HEK293 (cell line): ENCODE measurements at regions not wholly inside any gene's neighbourhood (a gene's known extent, or its start where the extent isn't known, plus 50 kb on each side); places are given as distances from the start of the nearest gene placed in this dataset.

Experiments used
- CTCF ChIA-PET: fragments of 350-600 bp; formaldehyde crosslinking; extraction: SDS; loops from one replicate; lab custom pipeline; 2021; ENCODE audit warnings: antibody characterized with exemption; lab: Yijun Ruan, JAX
- POLR2A ChIA-PET: fragments of 300-600 bp; formaldehyde crosslinking; extraction: SDS; loops from one replicate; lab custom pipeline; 2020; ENCODE audit warnings: antibody characterized with exemption, inconsistent platforms; lab: Yijun Ruan, JAX
- H3K27ac ChIP-seq: fragments of 200-500 bp; sonication (Bioruptor generic); 2 replicates; pipeline ENCODE4 v1.5.1; 2014; ENCODE audit warnings: low read depth, low read length, control low read depth, inconsistent platforms; ENCODE audit errors: extremely low read depth
- H3K36me3 ChIP-seq, 2 experiments: fragments of 200-500 bp in 1 of 2; sonication (Bioruptor generic) in 1 of 2; 1 replicate in 1 of 2; 2 replicates in 1 of 2; pipeline ENCODE4 v1.5.1; 2014 to 2017; ENCODE audit warnings: inconsistent platforms in 2 of 2, low read length in 2 of 2; ENCODE audit not compliant: control insufficient read depth in 2 of 2, insufficient read depth in 1 of 2
- H3K4me1 ChIP-seq: fragments of 200-500 bp; sonication (Bioruptor generic); 2 replicates; pipeline ENCODE4 v1.5.1; 2014; ENCODE audit warnings: mild to moderate bottlenecking, low read length, inconsistent platforms; ENCODE audit not compliant: control insufficient read depth, insufficient read depth
- H3K4me3 ChIP-seq: 2 replicates; pipeline ENCODE4 v1.5.1; 2011; ENCODE audit warnings: low read depth, mild to moderate bottlenecking, control low read depth, low read length, moderate library complexity
- H3K9me3 ChIP-seq: fragments of 200-500 bp; sonication (Bioruptor generic); 2 replicates; pipeline ENCODE4 v1.5.1; 2014; ENCODE audit warnings: low read depth, low read length, inconsistent platforms; ENCODE audit not compliant: control insufficient read depth, insufficient read depth
- GLI4 ChIP-seq: fragments of 450-650 bp; formaldehyde crosslinking; IDR thresholded peaks from 2 replicates; pipeline ENCODE4 v1.5.1; 2016; ENCODE audit warnings: missing biosample characterization, missing genetic modification characterization
- HIC1 ChIP-seq: fragments of 450-650 bp; formaldehyde crosslinking; IDR thresholded peaks from 2 replicates; pipeline ENCODE4 v1.5.1; 2016; ENCODE audit warnings: missing biosample characterization, missing genetic modification characterization
- SETDB1 ChIP-seq: IDR thresholded peaks from one replicate; pipeline ENCODE4 v1.6.1; 2017; ENCODE audit warnings: mild to moderate bottlenecking, low read length, moderate library complexity, mixed read lengths; ENCODE audit not compliant: insufficient read length
- SP7 ChIP-seq: fragments of 450-650 bp; formaldehyde crosslinking; IDR thresholded peaks from 2 replicates; pipeline ENCODE4 v1.5.1; 2016; ENCODE audit warnings: missing biosample characterization, missing genetic modification characterization
- TRIM28 ChIP-seq: IDR thresholded peaks from 2 replicates; pipeline ENCODE4 v1.6.1; 2011; ENCODE audit warnings: low read length, control low read depth, borderline replicate concordance
- WT1 ChIP-seq: fragments of 450-650 bp; formaldehyde crosslinking; IDR thresholded peaks from 2 replicates; pipeline ENCODE4 v1.5.1; 2016; ENCODE audit warnings: missing biosample characterization, missing genetic modification characterization
- ZBTB20 ChIP-seq: fragments of 450-650 bp; formaldehyde crosslinking; IDR thresholded peaks from 2 replicates; pipeline ENCODE4 v1.5.1; 2016; ENCODE audit warnings: missing biosample characterization, missing genetic modification characterization
- ZEB2 ChIP-seq: fragments of 450-650 bp; formaldehyde crosslinking; IDR thresholded peaks from 2 replicates; pipeline ENCODE4 v1.5.1; 2016; ENCODE audit warnings: missing biosample characterization, missing genetic modification characterization
- ZNF23 ChIP-seq: fragments of 450-650 bp; formaldehyde crosslinking; IDR thresholded peaks from 2 replicates; pipeline ENCODE4 v1.5.1; 2016; ENCODE audit warnings: missing biosample characterization, missing genetic modification characterization, borderline replicate concordance
- ZNF239 ChIP-seq: fragments of 450-650 bp; formaldehyde crosslinking; IDR thresholded peaks from 2 replicates; pipeline ENCODE4 v1.5.1; 2016; ENCODE audit warnings: missing biosample characterization, missing genetic modification characterization
- ZNF26 ChIP-seq: fragments of 450-650 bp; formaldehyde crosslinking; IDR thresholded peaks from 2 replicates; pipeline ENCODE4 v1.5.1; 2016; ENCODE audit warnings: missing biosample characterization, missing genetic modification characterization
- ZNF274 ChIP-seq, 2 experiments: fragments of 200-500 bp in 1 of 2; fragments of 450-650 bp in 1 of 2; sonication (Bioruptor generic) in 1 of 2; formaldehyde crosslinking in 1 of 2; IDR thresholded peaks; 2 replicates each; pipeline versions ENCODE4 v1.5.1 to v1.6.1; 2014 to 2016; ENCODE audit warnings: borderline replicate concordance in 1 of 2, inconsistent platforms in 1 of 2, low read length in 1 of 2, missing biosample characterization in 1 of 2, missing genetic modification characterization in 1 of 2
- ZNF280D ChIP-seq: fragments of 450-650 bp; formaldehyde crosslinking; IDR thresholded peaks from 2 replicates; pipeline ENCODE4 v1.5.1; 2016; ENCODE audit warnings: missing biosample characterization, missing genetic modification characterization
- ZNF362 ChIP-seq: fragments of 450-650 bp; formaldehyde crosslinking; IDR thresholded peaks from 2 replicates; pipeline ENCODE4 v1.5.1; 2016; ENCODE audit warnings: missing biosample characterization, missing genetic modification characterization
- ZNF426 ChIP-seq: fragments of 450-650 bp; formaldehyde crosslinking; IDR thresholded peaks from 2 replicates; pipeline ENCODE4 v1.5.1; 2017; ENCODE audit warnings: missing biosample characterization, missing genetic modification characterization, mild to moderate bottlenecking, inconsistent platforms, moderate library complexity
- ZNF514 ChIP-seq: fragments of 450-650 bp; formaldehyde crosslinking; IDR thresholded peaks from 2 replicates; pipeline ENCODE4 v1.5.1; 2016; ENCODE audit warnings: missing biosample characterization, missing genetic modification characterization
- ZNF548 ChIP-seq: fragments of 450-650 bp; formaldehyde crosslinking; IDR thresholded peaks from 2 replicates; pipeline ENCODE4 v1.5.1; 2016; ENCODE audit warnings: missing biosample characterization, missing genetic modification characterization
- ZNF560 ChIP-seq: fragments of 450-650 bp; formaldehyde crosslinking; IDR thresholded peaks from 2 replicates; pipeline ENCODE4 v1.5.1; 2017; ENCODE audit warnings: missing biosample characterization, missing genetic modification characterization, borderline replicate concordance
- ZNF580 ChIP-seq: fragments of 450-650 bp; formaldehyde crosslinking; IDR thresholded peaks from 2 replicates; pipeline ENCODE4 v1.5.1; 2016; ENCODE audit warnings: missing biosample characterization, missing genetic modification characterization
- ZNF600 ChIP-seq: fragments of 450-650 bp; formaldehyde crosslinking; IDR thresholded peaks from 2 replicates; pipeline ENCODE4 v1.5.1; 2016; ENCODE audit warnings: missing biosample characterization, missing genetic modification characterization
- ZNF610 ChIP-seq: fragments of 450-650 bp; formaldehyde crosslinking; IDR thresholded peaks from 2 replicates; pipeline ENCODE4 v1.5.1; 2016; ENCODE audit warnings: missing biosample characterization, missing genetic modification characterization, borderline replicate concordance
- ZNF624 ChIP-seq: fragments of 450-650 bp; formaldehyde crosslinking; IDR thresholded peaks from 2 replicates; pipeline ENCODE4 v1.5.1; 2017; ENCODE audit warnings: missing biosample characterization, missing genetic modification characterization
- ZNF629 ChIP-seq: fragments of 450-650 bp; formaldehyde crosslinking; IDR thresholded peaks from 2 replicates; pipeline ENCODE4 v1.5.1; 2017; ENCODE audit warnings: missing biosample characterization, missing genetic modification characterization
- ZNF658 ChIP-seq: fragments of 450-650 bp; formaldehyde crosslinking; IDR thresholded peaks from 2 replicates; pipeline ENCODE4; 2016; ENCODE audit warnings: missing biosample characterization, missing genetic modification characterization
- ZNF791 ChIP-seq: fragments of 450-650 bp; formaldehyde crosslinking; IDR thresholded peaks from 2 replicates; pipeline ENCODE4 v1.5.1; 2016; ENCODE audit warnings: missing biosample characterization, missing genetic modification characterization

GRCh38 chrX:1099146-1099770 is 113.2 kb downstream of the CRLF2 start:
- ChIA-PET CTCF (no interaction called here), POLR2A (no interaction called here)
- Histone ChIP-seq H3K27ac (no peak overlapping the region), H3K36me3 (no peaks in the 10 kb centered on the region), H3K9me3 (no peaks in the 10 kb centered on the region; the same call in 1 of the 2 replicates), H3K4me1 (no peaks in the 10 kb centered on the region), H3K4me3 (no peak overlapping the region)
- TF ChIP-seq ZNF426 (tag by site-specific recombination) (no peak), ZNF658 (tag by site-specific recombination) (no peak), ZNF624 (tag by site-specific recombination) (no peak), ZNF548 (tag by site-specific recombination) (no peak), ZNF274 (IDR thresholded peaks at IDR 0.05; ENCODE audit: low read length) (no peak), ZNF274 (tag by site-specific recombination; IDR thresholded peaks at IDR 0.05; ENCODE audit: borderline replicate concordance) (no peak), ZBTB20 (tag by site-specific recombination) (no peak), ZNF610 (tag by site-specific recombination) (no peak), ZNF560 (tag by site-specific recombination) (no peak), SP7 (tag by site-specific recombination) (no peak), ZNF239 (tag by site-specific recombination) (no peak), ZNF514 (no peak), ZEB2 (tag by site-specific recombination) (no peak), GLI4 (tag by site-specific recombination) (no peak), ZNF580 (no peak), HIC1 (tag by site-specific recombination) (no peak)

- ChIA-PET POLR2A (no interaction called here), CTCF (no interaction called here)
- H3K36me3 ChIP-seq, result no peaks in the 10 kb centered on the region
- H3K9me3 ChIP-seq, result no peaks in the 10 kb centered on the region; the same call in 1 of the 2 replicates
- TF ChIP-seq ZNF624 (tag by site-specific recombination), result no peak
- TF ChIP-seq ZNF23, result no peak
- peak; percentile 87 for TF ChIP-seq SETDB1
- 0 out of 2 replicates have a peak, but pooled peaks have one; percentile 47 for TF ChIP-seq ZNF280D (tag by site-specific recombination)
- no peak for TF ChIP-seq ZNF791 (tag by site-specific recombination)
- no peak for TF ChIP-seq ZNF629 (tag by site-specific recombination)
- peak; percentile 77; the same call in 1 of the 2 replicates for TF ChIP-seq TRIM28
- no peak for TF ChIP-seq ZNF600
- TF ChIP-seq WT1 (tag by site-specific recombination), result no peak
- TF ChIP-seq ZNF26 (tag by site-specific recombination), result no peak
- TF ChIP-seq ZNF362 (tag by site-specific recombination), result no peak
- no peak overlapping the region for H3K4me3 ChIP-seq
- no peaks in the 10 kb centered on the region for H3K4me1 ChIP-seq
- H3K27ac ChIP-seq, result no peak overlapping the region
Measured at GRCh38 chrX:1097328-1097727, 115.1 kb downstream of the CRLF2 start.
